PC-9 (cell line): ENCODE measurements at regions not wholly inside any gene's neighbourhood (a gene's known extent, or its start where the extent isn't known, plus 50 kb on each side); places are given as distances from the start of the nearest gene placed in this dataset.

ENCODE experiments used
- BruUV-seq: library from RNA; stranded (reverse); fragments of 400-500 nt; replicated peaks from 2 replicates; lab custom pipeline; 2021; lab: Mats Ljungman, UMichigan
- CTCF ChIA-PET: fragments of 300-600 bp; sonication (Branson Sonifier 250); formaldehyde crosslinking; loops from one replicate; lab custom pipeline; 2022; ENCODE audit warnings: antibody characterized with exemption; lab: Charles Lee
- POLR2A ChIA-PET: fragments of 300-600 bp; sonication (Branson Sonifier 250); formaldehyde crosslinking; loops from one replicate; lab custom pipeline; 2022; ENCODE audit warnings: antibody characterized with exemption; ENCODE audit not compliant: unreplicated experiment; lab: Charles Lee
- DNase-seq, 2 experiments: peaks; one replicate each; pipeline versions ENCODE4 v3.0.0 to v3.0.0-alpha.2; 2015 to 2022; ENCODE audit warnings: mixed read lengths in 1 of 2
- H2AFZ ChIP-seq: fragments of 200-600 bp; sonication (generic); 2 replicates; pipeline ENCODE4 v1.8.1; 2017; ENCODE audit warnings: antibody characterized with exemption
- H3F3A ChIP-seq: fragments of 200-600 bp; sonication (generic); 2 replicates; pipeline ENCODE4 v1.8.1; 2017; ENCODE audit warnings: antibody characterized with exemption, mild to moderate bottlenecking, low read depth; ENCODE audit not compliant: insufficient read depth
- H3K27ac ChIP-seq: fragments of 200-600 bp; sonication (generic); 2 replicates; pipeline ENCODE4 v1.6.1; 2016; ENCODE audit warnings: mixed run types
- H3K27me3 ChIP-seq: fragments of 200-600 bp; sonication (generic); 2 replicates; pipeline ENCODE4 v1.6.1; 2016; ENCODE audit warnings: low read depth, mixed run types; ENCODE audit not compliant: insufficient read depth
- H3K36me3 ChIP-seq: fragments of 200-600 bp; sonication (generic); 2 replicates; pipeline ENCODE4 v1.6.1; 2016; ENCODE audit warnings: low read depth, mixed run types
- H3K4me1 ChIP-seq: fragments of 200-600 bp; sonication (generic); replicated peaks from 2 replicates; pipeline ENCODE4 v1.6.1; 2016; ENCODE audit warnings: mixed run types; ENCODE audit not compliant: insufficient read depth
- H3K4me2 ChIP-seq: fragments of 200-600 bp; sonication (generic); 2 replicates; pipeline ENCODE4 v1.6.1; 2017; ENCODE audit warnings: mixed run types
- H3K4me3 ChIP-seq: fragments of 200-600 bp; sonication (generic); 2 replicates; pipeline ENCODE4 v1.6.1; 2016; ENCODE audit warnings: mixed run types
- H3K79me2 ChIP-seq: fragments of 200-600 bp; sonication (generic); 2 replicates; pipeline ENCODE4 v1.6.1; 2017; ENCODE audit warnings: low read depth, mixed run types
- H3K9me2 ChIP-seq: fragments of 200-600 bp; sonication (generic); 2 replicates; pipeline ENCODE4 v1.8.1; 2017; ENCODE audit warnings: mild to moderate bottlenecking; ENCODE audit not compliant: insufficient read depth
- H3K9me3 ChIP-seq: fragments of 200-600 bp; sonication (generic); 2 replicates; pipeline ENCODE4 v1.8.1; 2016; ENCODE audit warnings: low read depth; ENCODE audit not compliant: insufficient read depth
- H4K20me1 ChIP-seq: fragments of 200-600 bp; sonication (generic); 2 replicates; pipeline ENCODE4 v1.8.1; 2017; ENCODE audit not compliant: insufficient read depth
- CTCF ChIP-seq: fragments of 200-600 bp; sonication (generic); conservative IDR thresholded peaks from 2 replicates; pipeline ENCODE4 v1.6.1; 2017; ENCODE audit warnings: mixed run types, antibody characterized with exemption, mild to moderate bottlenecking, moderate library complexity
- EZH2 ChIP-seq: fragments of 200-600 bp; sonication (generic); IDR thresholded peaks from 2 replicates; pipeline ENCODE4 v1.8.0; 2017; ENCODE audit warnings: antibody characterized with exemption, low read depth
- intact Hi-C: fragments of 100-400 bp; cut with micrococcal nuclease; formaldehyde crosslinking; loops from one replicate; pipeline ENCODE4 v1.10.0; 2022; ENCODE audit not compliant: unreplicated experiment

DNA sequence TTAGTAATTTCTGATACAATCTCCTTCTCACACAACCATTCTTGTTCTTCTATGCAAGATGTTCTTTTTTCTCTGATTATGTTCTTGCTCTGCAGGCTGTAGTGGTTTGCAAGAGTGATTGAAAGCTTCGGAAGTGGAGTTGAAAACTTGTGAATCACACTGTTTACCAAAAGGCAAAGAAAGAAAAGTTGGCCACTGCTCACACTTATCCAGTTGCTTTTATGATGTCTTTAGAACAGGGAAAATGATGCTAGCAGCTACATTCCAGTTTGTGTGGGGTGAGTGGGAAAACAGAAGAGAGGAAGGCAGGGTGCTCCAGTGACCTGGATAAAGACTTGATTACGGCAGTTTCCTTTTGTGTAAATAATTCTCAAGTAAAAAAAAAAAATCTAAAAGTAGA lies 583.3 kb downstream of the TENT5A start:
- no peaks in the 10 kb centered on the region for H3F3A ChIP-seq
- no TSS peak for BruUV-seq
- no peak overlapping the region for H3K4me3 ChIP-seq
- H4K20me1 ChIP-seq, result no peaks in the 10 kb centered on the region
- no peak overlapping the region for H3K4me2 ChIP-seq
- no peaks in the 10 kb centered on the region for H3K4me1 ChIP-seq
- H3K9me3 ChIP-seq, result no peaks in the 10 kb centered on the region
- H2AFZ ChIP-seq, result no peak overlapping the region
- TF ChIP-seq CTCF (no peak), EZH2 (no peak)
- CTCF ChIA-PET, result no interaction called here
- POLR2A ChIA-PET, result no interaction called here
- intact Hi-C loops, result no loop called here
- no peaks in the 10 kb centered on the region for H3K79me2 ChIP-seq
- no peak overlapping the region for H3K27ac ChIP-seq
- no peaks in the 10 kb centered on the region for H3K9me2 ChIP-seq
- no peak for DNase-seq
- no peaks in the 10 kb centered on the region for H3K27me3 ChIP-seq
- no peaks in the 10 kb centered on the region for H3K36me3 ChIP-seq

- Histone ChIP-seq H3F3A (no peaks in the 10 kb centered on the region), H3K27me3 (no peaks in the 10 kb centered on the region), H4K20me1 (no peaks in the 10 kb centered on the region), H3K36me3 (no peaks in the 10 kb centered on the region), H3K4me2 (no peak overlapping the region), H3K9me2 (no peaks in the 10 kb centered on the region), H3K27ac (no peak overlapping the region), H3K4me1 (no peaks in the 10 kb centered on the region), H2AFZ (no peak overlapping the region), H3K79me2 (no peaks in the 10 kb centered on the region), H3K9me3 (no peaks in the 10 kb centered on the region), H3K4me3 (no peak overlapping the region)
- ChIA-PET POLR2A (no interaction called here), CTCF (no interaction called here)
- no TSS peak for BruUV-seq
- DNase-seq, result no peak
- TF ChIP-seq CTCF (no peak), EZH2 (no peak)
- intact Hi-C loops, result no loop called here
Observed at GRCh38 chr6:81166770-81167169, 585.7 kb downstream of the TENT5A start.

GRCh38 chr6:81158956-81159355 lies 593.5 kb downstream of the TENT5A start:
- no peaks in the 10 kb centered on the region for H4K20me1 ChIP-seq
- no peak overlapping the region for H3K4me2 ChIP-seq
- no peaks in the 10 kb centered on the region for H3K9me2 ChIP-seq
- H2AFZ ChIP-seq, result no peak overlapping the region
- intact Hi-C loops, result no loop called here
- no peak overlapping the region for H3K27ac ChIP-seq
- TF ChIP-seq EZH2 (no peak), CTCF (no peak)
- no peak for DNase-seq
- H3K27me3 ChIP-seq, result no peaks in the 10 kb centered on the region
- H3K36me3 ChIP-seq, result no peaks in the 10 kb centered on the region
- H3K4me1 ChIP-seq, result no peaks in the 10 kb centered on the region
- no peaks in the 10 kb centered on the region for H3K79me2 ChIP-seq
- POLR2A ChIA-PET, result no interaction called here
- BruUV-seq, result no TSS peak
- H3K9me3 ChIP-seq, result no peaks in the 10 kb centered on the region
- CTCF ChIA-PET, result no interaction called here
- H3K4me3 ChIP-seq, result no peak overlapping the region
- no peaks in the 10 kb centered on the region for H3F3A ChIP-seq
